ENCODE measurements at regions not wholly inside any gene's neighbourhood (a gene's known extent, or its start where the extent isn't known, plus 50 kb on each side); places are given as distances from the start of the nearest gene placed in this dataset.

DNA sequence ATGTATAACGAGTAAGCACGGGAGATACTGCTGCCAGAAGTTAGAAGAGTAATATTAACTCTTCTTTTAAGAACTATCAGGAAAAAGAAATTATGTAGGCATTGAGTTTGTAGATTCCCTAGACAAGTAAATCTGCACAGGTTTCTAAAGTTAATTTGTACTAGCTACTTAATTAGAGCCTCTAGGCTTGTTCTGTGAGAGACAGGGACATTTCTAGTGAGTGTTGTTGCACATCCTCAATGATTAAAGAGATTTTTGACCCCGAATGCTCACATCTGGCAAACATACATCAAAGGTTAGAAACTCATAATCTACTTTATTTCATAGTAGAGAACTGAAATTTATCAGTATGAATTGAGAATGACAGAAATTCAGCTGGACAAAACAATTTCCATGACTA lies 669.0 kb upstream of the CDH7 start:
- DNase-seq = no peak
- no peak overlapping the region for H3K4me3 Mint-ChIP-seq
- H3K36me3 Mint-ChIP-seq (ENCODE audit: insufficient read depth in 1 of 3, low read depth in 3 of 3) = no peaks in the 10 kb centered on the region
- no peak overlapping the region for H4K91ac ChIP-seq (ENCODE audit: insufficient read length, low read depth, low read length)
- H3K27ac Mint-ChIP-seq = no peak overlapping the region
- H3K9me3 ChIP-seq (ENCODE audit: control insufficient read depth, low read depth, low read length) = no peaks in the 10 kb centered on the region
- H3K4me1 Mint-ChIP-seq = 0 out of 4 replicates have a peak, but pooled peaks cover 0 to 4% of the 10 kb centered on the region in 2 experiments
- TF ChIP-seq, protein P1, sequence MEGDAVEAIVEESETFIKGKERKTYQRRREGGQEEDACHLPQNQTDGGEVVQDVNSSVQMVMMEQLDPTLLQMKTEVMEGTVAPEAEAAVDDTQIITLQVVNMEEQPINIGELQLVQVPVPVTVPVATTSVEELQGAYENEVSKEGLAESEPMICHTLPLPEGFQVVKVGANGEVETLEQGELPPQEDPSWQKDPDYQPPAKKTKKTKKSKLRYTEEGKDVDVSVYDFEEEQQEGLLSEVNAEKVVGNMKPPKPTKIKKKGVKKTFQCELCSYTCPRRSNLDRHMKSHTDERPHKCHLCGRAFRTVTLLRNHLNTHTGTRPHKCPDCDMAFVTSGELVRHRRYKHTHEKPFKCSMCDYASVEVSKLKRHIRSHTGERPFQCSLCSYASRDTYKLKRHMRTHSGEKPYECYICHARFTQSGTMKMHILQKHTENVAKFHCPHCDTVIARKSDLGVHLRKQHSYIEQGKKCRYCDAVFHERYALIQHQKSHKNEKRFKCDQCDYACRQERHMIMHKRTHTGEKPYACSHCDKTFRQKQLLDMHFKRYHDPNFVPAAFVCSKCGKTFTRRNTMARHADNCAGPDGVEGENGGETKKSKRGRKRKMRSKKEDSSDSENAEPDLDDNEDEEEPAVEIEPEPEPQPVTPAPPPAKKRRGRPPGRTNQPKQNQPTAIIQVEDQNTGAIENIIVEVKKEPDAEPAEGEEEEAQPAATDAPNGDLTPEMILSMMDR (conservative IDR thresholded peaks at IDR 0.05) = no peak
- H2BK12ac ChIP-seq (ENCODE audit: insufficient read length, low read depth, low read length) = no peak overlapping the region
- no peak overlapping the region for H2AFZ ChIP-seq (ENCODE audit: low read length)
- H2BK5ac ChIP-seq (ENCODE audit: insufficient read length, low read length) = no peak overlapping the region
- H3K14ac ChIP-seq (ENCODE audit: insufficient read depth, low read length) = no peak overlapping the region
- no peak overlapping the region for H3T11ph ChIP-seq (ENCODE audit: low read length)
- no peaks in the 10 kb centered on the region; a peak in 1 of 5 replicates for H3K9me3 Mint-ChIP-seq
- no peaks in the 10 kb centered on the region for H3K4me1 ChIP-seq (ENCODE audit: insufficient read depth, low read length)
- no peak overlapping the region for H3K9ac ChIP-seq (ENCODE audit: extremely low read depth, insufficient read length, low read length)
- H3K18ac ChIP-seq (ENCODE audit: insufficient read length, low read depth, low read length) = no peak overlapping the region
- no peak overlapping the region for H4K8ac ChIP-seq (replicated peaks; ENCODE audit: insufficient read length, low read depth, low read length)
- no peaks in the 10 kb centered on the region for H3K79me1 ChIP-seq (ENCODE audit: insufficient read depth, low read depth, low read length, poor library complexity, severe bottlenecking)
- H3K27me3 Mint-ChIP-seq (ENCODE audit: low read depth) = no peaks in the 10 kb centered on the region
- no peak overlapping the region for H3K4ac ChIP-seq (ENCODE audit: low read depth, low read length)
- no peak overlapping the region for H3K23ac ChIP-seq (ENCODE audit: insufficient read length, low read depth, low read length)
- H3K56ac ChIP-seq (ENCODE audit: insufficient read length, low read depth, low read length) = no peak overlapping the region
- H3K23me2 ChIP-seq (ENCODE audit: insufficient read length, low read depth, low read length, poor library complexity, severe bottlenecking) = no peaks in the 10 kb centered on the region
- H4K20me1 ChIP-seq (ENCODE audit: control insufficient read depth, insufficient read depth, insufficient read length) = no peaks in the 10 kb centered on the region
- no peak overlapping the region for H2AK5ac ChIP-seq (ENCODE audit: insufficient read length, low read length)
- no peaks in the 10 kb centered on the region for H3K27me3 ChIP-seq (ENCODE audit: insufficient read depth, low read length)
- no peak overlapping the region for H3K4me2 ChIP-seq (ENCODE audit: insufficient read depth, insufficient read length, low read length)
- H3K27ac ChIP-seq (ENCODE audit: insufficient read length, low read depth, low read length) = no peak overlapping the region
- no peaks in the 10 kb centered on the region for H3K79me2 ChIP-seq (ENCODE audit: insufficient read depth, low read length)
- no CpG with 5 or more reads among the region's 3 CpGs for WGBS (ENCODE audit: extremely low coverage, insufficient read length, low lambda C conversion rate)
- no peak overlapping the region for H2BK15ac ChIP-seq (ENCODE audit: low read depth, low read length)
- H2BK20ac ChIP-seq (ENCODE audit: low read depth, low read length, poor library complexity, severe bottlenecking) = no peak overlapping the region
- H2BK120ac ChIP-seq (ENCODE audit: low read depth, low read length, poor library complexity, severe bottlenecking) = no peak overlapping the region
- no peak overlapping the region for H4K5ac ChIP-seq (ENCODE audit: insufficient read length, low read depth, low read length)
